Activated CD8-positive, alpha-beta T cell treated with anti-CD3 and anti-CD28 coated beads, Interleukin-2, amount 10 ng/mL, durations not matched to agents 7 days and 5 days (primary cell): ENCODE measurements at regions not wholly inside any gene's neighbourhood (a gene's known extent, or its start where the extent isn't known, plus 50 kb on each side); places are given as distances from the start of the nearest gene placed in this dataset.
"Not testable (repeated sequence)": the region's sequence is repeated elsewhere in the genome, so short reads cannot be mapped to it uniquely, and the experiment has no call there.

Experiments
- ATAC-seq: fragments of 150-1000 bp; cut with Tn5 transposase; one replicate; pipeline ENCODE4 v1.10.0; 2021; ENCODE audit warnings: moderate library complexity
- CTCF ChIA-PET: fragments of 350-600 bp; sonication (Branson Sonifier 250); formaldehyde crosslinking; loops from one replicate; lab custom pipeline; 2021; ENCODE audit warnings: antibody characterized with exemption; lab: Charles Lee
- POLR2A ChIA-PET: fragments of 350-600 bp; sonication (Branson Sonifier 250); formaldehyde crosslinking; loops from one replicate; lab custom pipeline; 2021; ENCODE audit warnings: antibody characterized with exemption; lab: Charles Lee
- DNase-seq: peaks from one replicate; pipeline ENCODE4 v3.0.0-alpha.2; 2020
- H3K27ac Mint-ChIP-seq: one replicate; pipeline ENCODE4 v1.8.0; 2021; ENCODE audit warnings: mild to moderate bottlenecking, mixed read lengths
- H3K27me3 Mint-ChIP-seq: one replicate; pipeline ENCODE4 v1.8.0; 2021; ENCODE audit warnings: low read depth, mixed read lengths
- H3K36me3 Mint-ChIP-seq: one replicate; pipeline ENCODE4 v1.8.0; 2021; ENCODE audit warnings: low read depth, mixed read lengths
- H3K4me1 Mint-ChIP-seq: one replicate; pipeline ENCODE4 v1.8.0; 2021; ENCODE audit warnings: low read depth, mixed read lengths
- H3K4me3 Mint-ChIP-seq: one replicate; pipeline ENCODE4 v1.8.0; 2021; ENCODE audit warnings: mild to moderate bottlenecking, mixed read lengths
- H3K9me3 Mint-ChIP-seq: one replicate; pipeline ENCODE4 v1.8.0; 2022; ENCODE audit warnings: mixed read lengths; ENCODE audit not compliant: insufficient read depth

GRCh38 chr16:29355339-29356059 lies 51.0 kb downstream of the NPIPB11 start:
- CTCF ChIA-PET, H3K27ac Mint-ChIP-seq, ATAC-seq, H3K9me3 Mint-ChIP-seq, H3K4me3 Mint-ChIP-seq, DNase-seq, H3K27me3 Mint-ChIP-seq, H3K4me1 Mint-ChIP-seq, H3K36me3 Mint-ChIP-seq, POLR2A ChIA-PET: not testable (repeated sequence)

GRCh38 chr16:29354449-29354848 lies 52.1 kb downstream of the NPIPB11 start:
- ATAC-seq, H3K9me3 Mint-ChIP-seq, H3K27me3 Mint-ChIP-seq, DNase-seq, POLR2A ChIA-PET, H3K27ac Mint-ChIP-seq, CTCF ChIA-PET, H3K36me3 Mint-ChIP-seq, H3K4me3 Mint-ChIP-seq, H3K4me1 Mint-ChIP-seq: not testable (repeated sequence)

GRCh38 chr16:29352617-29352999 lies 53.9 kb downstream of the NPIPB11 start:
- POLR2A ChIA-PET, CTCF ChIA-PET, DNase-seq, H3K27me3 Mint-ChIP-seq, ATAC-seq, H3K4me3 Mint-ChIP-seq, H3K4me1 Mint-ChIP-seq, H3K9me3 Mint-ChIP-seq, H3K27ac Mint-ChIP-seq, H3K36me3 Mint-ChIP-seq: not testable (repeated sequence)

GRCh38 chr16:29351970-29352616 lies 54.4 kb downstream of the NPIPB11 start:
- H3K9me3 Mint-ChIP-seq, CTCF ChIA-PET, H3K36me3 Mint-ChIP-seq, ATAC-seq, H3K27ac Mint-ChIP-seq, POLR2A ChIA-PET, H3K4me3 Mint-ChIP-seq, DNase-seq, H3K4me1 Mint-ChIP-seq, H3K27me3 Mint-ChIP-seq: not testable (repeated sequence)

GRCh38 chr16:29351271-29351969 lies 55.1 kb downstream of the NPIPB11 start:
- H3K9me3 Mint-ChIP-seq, DNase-seq, H3K36me3 Mint-ChIP-seq, H3K4me1 Mint-ChIP-seq, ATAC-seq, H3K27ac Mint-ChIP-seq, H3K27me3 Mint-ChIP-seq, POLR2A ChIA-PET, H3K4me3 Mint-ChIP-seq, CTCF ChIA-PET: not testable (repeated sequence)

GRCh38 chr16:29349966-29350365 lies 56.5 kb downstream of the NPIPB11 start:
- CTCF ChIA-PET, ATAC-seq, DNase-seq, H3K27ac Mint-ChIP-seq, H3K4me1 Mint-ChIP-seq, H3K36me3 Mint-ChIP-seq, H3K9me3 Mint-ChIP-seq, H3K27me3 Mint-ChIP-seq, POLR2A ChIA-PET, H3K4me3 Mint-ChIP-seq: not testable (repeated sequence)

GRCh38 chr16:29348748-29349147 lies 57.8 kb downstream of the NPIPB11 start:
- not testable (repeated sequence) for H3K27me3 Mint-ChIP-seq, H3K4me1 Mint-ChIP-seq

GRCh38 chr16:29348123-29348690 lies 58.3 kb downstream of the NPIPB11 start:
- POLR2A ChIA-PET, CTCF ChIA-PET, H3K27me3 Mint-ChIP-seq, ATAC-seq, DNase-seq, H3K4me1 Mint-ChIP-seq, H3K36me3 Mint-ChIP-seq, H3K4me3 Mint-ChIP-seq, H3K9me3 Mint-ChIP-seq, H3K27ac Mint-ChIP-seq: not testable (repeated sequence)

More at GRCh38 chr16:29348748-29349147, 57.8 kb downstream of the NPIPB11 start:
- H3K9me3 Mint-ChIP-seq, H3K36me3 Mint-ChIP-seq, DNase-seq, H3K27ac Mint-ChIP-seq, ATAC-seq, CTCF ChIA-PET, H3K4me3 Mint-ChIP-seq, POLR2A ChIA-PET: not testable (repeated sequence)

GRCh38 chr16:29346796-29347580 lies 59.5 kb downstream of the NPIPB11 start:
- POLR2A ChIA-PET, CTCF ChIA-PET, H3K27me3 Mint-ChIP-seq, H3K36me3 Mint-ChIP-seq, H3K27ac Mint-ChIP-seq, ATAC-seq, H3K4me1 Mint-ChIP-seq, H3K4me3 Mint-ChIP-seq, H3K9me3 Mint-ChIP-seq, DNase-seq: not testable (repeated sequence)

GRCh38 chr16:29346203-29346602 lies 60.3 kb downstream of the NPIPB11 start:
- ATAC-seq, H3K4me1 Mint-ChIP-seq, H3K27me3 Mint-ChIP-seq, CTCF ChIA-PET, H3K27ac Mint-ChIP-seq, POLR2A ChIA-PET, H3K4me3 Mint-ChIP-seq, H3K36me3 Mint-ChIP-seq, H3K9me3 Mint-ChIP-seq, DNase-seq: not testable (repeated sequence)

GRCh38 chr16:29342937-29343336 lies 63.6 kb downstream of the NPIPB11 start:
- H3K4me3 Mint-ChIP-seq, H3K9me3 Mint-ChIP-seq, H3K36me3 Mint-ChIP-seq, DNase-seq, POLR2A ChIA-PET, H3K4me1 Mint-ChIP-seq, ATAC-seq, CTCF ChIA-PET, H3K27ac Mint-ChIP-seq, H3K27me3 Mint-ChIP-seq: not testable (repeated sequence)
